GM13976 (cell line): ENCODE measurements at regions not wholly inside any gene's neighbourhood (a gene's known extent, or its start where the extent isn't known, plus 50 kb on each side); places are given as distances from the start of the nearest gene placed in this dataset.
"Not testable (repeated sequence)": the region's sequence is repeated elsewhere in the genome, so short reads cannot be mapped to it uniquely, and the experiment has no call there.

Experiments
- DNase-seq: peaks from one replicate; pipeline ENCODE4 v3.0.0; 2012; ENCODE audit warnings: low spot score
- CTCF ChIP-seq: IDR thresholded peaks from 2 replicates; pipeline ENCODE4 v1.5.1; 2012; ENCODE audit warnings: borderline replicate concordance, mild to moderate bottlenecking; ENCODE audit not compliant: insufficient read depth; ENCODE audit errors: extremely low read depth, missing control alignments, control extremely low read depth
- in situ Hi-C: fragments of 300-500 bp; cut with MboI; formaldehyde crosslinking; loops from one replicate; pipeline ENCODE4 v1.12.0; 2022; ENCODE audit warnings: low sequenced_read_pairs, mixed read lengths, inconsistent platforms; ENCODE audit not compliant: unreplicated experiment

DNA sequence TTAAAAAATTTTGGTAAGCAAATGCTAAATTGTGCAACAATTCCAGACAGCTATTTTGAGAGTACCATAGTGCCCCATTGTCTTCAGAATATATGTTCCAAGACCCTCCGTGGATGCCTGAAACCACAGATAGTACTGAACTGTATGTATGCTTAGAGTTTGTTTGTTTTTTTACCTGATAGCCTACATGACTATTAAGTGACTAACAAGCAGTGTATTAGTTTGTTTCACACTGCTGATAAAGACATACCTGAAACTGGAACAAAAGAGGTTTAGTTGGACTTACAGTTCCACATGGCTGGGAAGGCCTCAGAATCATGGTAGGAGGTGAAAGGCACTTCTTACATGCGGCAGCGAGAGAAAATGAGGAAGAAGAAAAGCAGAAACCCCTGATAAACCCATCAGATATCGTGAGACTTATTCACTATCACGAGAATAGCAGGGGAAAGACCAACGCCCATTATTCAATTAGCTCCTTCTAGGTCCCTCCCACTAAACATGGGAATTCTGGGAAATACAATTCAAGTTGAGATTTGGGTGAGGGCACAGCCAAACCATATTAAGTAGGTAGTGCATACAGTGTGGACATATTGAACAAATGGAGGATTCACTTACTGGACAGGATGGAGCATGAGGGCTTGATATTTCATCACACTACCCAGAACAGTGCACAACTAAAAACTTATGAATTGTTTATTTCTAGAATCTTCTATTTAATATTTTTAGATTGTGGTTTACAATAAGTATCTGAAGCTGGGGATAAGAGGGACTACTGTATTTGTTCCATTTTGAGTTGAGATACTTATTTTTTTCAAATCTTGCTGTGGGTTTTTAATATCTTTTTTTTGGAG lies 78.5 kb downstream of the LHX9 start:
- in situ Hi-C loops = no loop called here
- TF ChIP-seq CTCF = no peak

GRCh38 chr1:197996259-197996512 lies 79.0 kb downstream of the LHX9 start:
- in situ Hi-C loops, DNase-seq: not testable (repeated sequence)

More for the DNA sequence above, 78.5 kb downstream of the LHX9 start:
- no peak for DNase-seq

GRCh38 chr1:197998110-197998509 lies 80.9 kb downstream of the LHX9 start:
- DNase-seq = no peak
- TF ChIP-seq CTCF = no peak
- in situ Hi-C loops = no loop called here

- TF ChIP-seq CTCF = no peak
- DNase-seq = no peak
- in situ Hi-C loops = no loop called here
Observed at GRCh38 chr1:198001776-198002408, 84.7 kb downstream of the LHX9 start.

DNA sequence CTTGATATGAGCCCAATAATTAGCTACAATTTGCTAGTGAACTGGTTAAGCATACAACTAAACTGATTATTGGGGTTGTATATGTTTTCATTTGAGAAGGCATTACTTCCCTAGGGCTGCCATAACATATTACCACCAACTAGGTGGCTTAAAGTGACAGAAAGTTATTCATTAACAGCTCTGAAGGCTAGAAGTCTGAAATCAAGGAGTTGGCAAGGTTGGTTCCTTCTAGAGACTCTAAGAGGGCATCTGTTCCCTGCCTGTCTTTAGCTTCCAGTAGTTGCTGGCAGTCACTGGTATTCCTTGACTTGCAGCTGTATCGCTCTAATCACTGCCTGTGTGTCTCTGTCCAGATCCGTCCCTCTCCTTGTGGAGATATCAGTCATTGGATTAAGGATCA lies 86.3 kb downstream of the LHX9 start:
- no peak for DNase-seq
- no peak for TF ChIP-seq CTCF
- in situ Hi-C loops = no loop called here

- in situ Hi-C loops = no loop called here
- no peak for TF ChIP-seq CTCF
- no peak for DNase-seq
Observed at GRCh38 chr1:198007011-198007410, 89.8 kb downstream of the LHX9 start.

DNA sequence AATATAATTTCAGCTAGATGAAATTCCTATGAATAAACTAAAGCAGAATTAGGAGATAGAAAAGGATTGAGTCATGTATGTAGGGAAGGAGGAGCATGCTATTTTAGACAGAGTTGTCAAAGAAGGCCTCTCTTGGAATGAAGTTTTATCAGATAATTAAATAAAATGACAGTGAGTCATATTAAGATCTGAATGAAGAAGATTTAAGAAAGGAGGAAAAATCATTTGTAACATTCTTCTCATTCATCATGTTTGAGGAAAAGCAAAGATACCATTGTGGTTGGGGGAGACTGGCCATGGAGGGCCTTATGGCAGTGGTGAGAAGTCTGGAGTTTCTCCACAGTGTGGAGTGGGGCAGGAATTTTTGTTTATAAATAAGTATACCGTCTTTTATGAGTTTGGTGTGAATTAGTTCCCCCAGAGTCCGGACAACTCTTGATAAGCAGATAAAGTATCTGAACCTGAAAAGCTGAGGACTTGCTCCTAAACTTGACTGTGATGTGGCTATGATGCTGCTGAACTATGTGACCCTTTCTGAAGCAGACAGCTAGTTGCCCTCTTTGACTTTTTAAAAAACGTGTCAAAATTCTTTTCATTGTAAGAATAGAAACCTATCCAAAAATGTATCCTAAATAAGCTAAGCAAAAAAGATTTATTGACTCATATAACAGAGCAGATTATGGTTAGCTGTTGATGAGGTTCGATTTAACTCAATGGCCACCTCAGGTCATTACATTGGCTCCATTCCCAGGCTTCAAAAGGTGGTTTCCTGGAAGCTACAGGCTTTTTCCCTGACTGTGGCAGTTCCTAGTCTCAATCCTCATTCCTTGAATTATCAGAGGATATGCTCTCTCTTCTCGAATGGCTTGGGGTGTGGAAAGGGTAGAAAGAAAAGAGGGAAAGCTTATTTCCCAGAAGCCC lies 90.8 kb downstream of the LHX9 start:
- no peak for DNase-seq
- in situ Hi-C loops = no loop called here
- no peak for TF ChIP-seq CTCF
